SK-N-SH treated with all-trans-retinoic acid at 6 μM for 48 hours (cell line): ENCODE measurements at regions not wholly inside any gene's neighbourhood (a gene's known extent, or its start where the extent isn't known, plus 50 kb on each side); places are given as distances from the start of the nearest gene placed in this dataset.

ENCODE experiments used
- ATAC-seq: fragments of 200-7000 bp; cut with Tn5 transposase; 3 replicates; pipeline ENCODE4 v1.9.1; 2020; ENCODE audit warnings: mild to moderate bottlenecking, moderate library complexity
- ARNTL ChIP-seq: fragments of 450-650 bp; formaldehyde crosslinking; IDR thresholded peaks from 2 replicates; pipeline ENCODE4 v1.5.0; 2020; ENCODE audit warnings: low read depth, mild to moderate bottlenecking, moderate library complexity, borderline replicate concordance
- BACH2 ChIP-seq: fragments of 250-450 bp; sonication (Bioruptor Pico); IDR thresholded peaks from 2 replicates; pipeline ENCODE4 v1.9.0; 2021; ENCODE audit warnings: mild to moderate bottlenecking, borderline replicate concordance
- CSDC2 ChIP-seq: fragments of 250-450 bp; sonication (Bioruptor Pico); IDR thresholded peaks from 2 replicates; pipeline ENCODE4 v1.5.0; 2020; ENCODE audit warnings: mild to moderate bottlenecking, moderate library complexity
- ESRRG ChIP-seq: fragments of 250-450 bp; sonication (Bioruptor Pico); IDR thresholded peaks from 2 replicates; pipeline ENCODE4 v1.6.1; 2021; ENCODE audit warnings: mild to moderate bottlenecking
- GLIS3 ChIP-seq: fragments of 250-450 bp; sonication (Bioruptor Pico); IDR thresholded peaks from 2 replicates; pipeline ENCODE4 v1.5.0; 2020; ENCODE audit warnings: mild to moderate bottlenecking, moderate library complexity
- ISL1 ChIP-seq: fragments of 250-450 bp; sonication (Bioruptor Pico); IDR thresholded peaks from 2 replicates; pipeline ENCODE4 v2.1.2; 2022; ENCODE audit warnings: mild to moderate bottlenecking, moderate library complexity
- OSR1 ChIP-seq: fragments of 250-450 bp; sonication (Bioruptor Pico); IDR thresholded peaks from 2 replicates; pipeline ENCODE4 v1.8.0; 2022; ENCODE audit warnings: moderate library complexity, mild to moderate bottlenecking, inconsistent platforms
- PPARA ChIP-seq: fragments of 250-450 bp; sonication (Bioruptor Pico); IDR thresholded peaks from 2 replicates; pipeline ENCODE4 v1.5.0; 2020; ENCODE audit warnings: mild to moderate bottlenecking, borderline replicate concordance
- RARB ChIP-seq: fragments of 250-450 bp; sonication (Bioruptor Pico); IDR thresholded peaks from 2 replicates; pipeline ENCODE4 v1.8.0; 2021; ENCODE audit warnings: mild to moderate bottlenecking, moderate library complexity
- TCF4 ChIP-seq: fragments of 250-450 bp; sonication (Bioruptor Pico); IDR thresholded peaks from 2 replicates; pipeline ENCODE4 v1.8.0; 2021; ENCODE audit warnings: mild to moderate bottlenecking, moderate library complexity, borderline replicate concordance
- TOX ChIP-seq: fragments of 250-450 bp; sonication (Bioruptor Pico); IDR thresholded peaks from 2 replicates; pipeline ENCODE4 v1.8.0; 2021; ENCODE audit warnings: mild to moderate bottlenecking, moderate library complexity, borderline replicate concordance
- ZC3H10 ChIP-seq: fragments of 250-450 bp; sonication (Bioruptor Pico); IDR thresholded peaks from 2 replicates; pipeline ENCODE4 v1.5.1; 2021; ENCODE audit warnings: mild to moderate bottlenecking, moderate library complexity
- ZFP3 ChIP-seq: fragments of 250-450 bp; sonication (Bioruptor Pico); IDR thresholded peaks from 2 replicates; pipeline ENCODE4 v1.5.0; 2020; ENCODE audit warnings: mild to moderate bottlenecking, moderate library complexity
- ZFP30 ChIP-seq: fragments of 450-650 bp; formaldehyde crosslinking; IDR thresholded peaks from 2 replicates; pipeline ENCODE4 v1.5.0; 2022; ENCODE audit warnings: mild to moderate bottlenecking, moderate library complexity
- ZNF565 ChIP-seq: fragments of 450-650 bp; formaldehyde crosslinking; conservative IDR thresholded peaks from 2 replicates; pipeline ENCODE4 v1.5.0; 2020; ENCODE audit warnings: low read depth, mild to moderate bottlenecking, moderate library complexity
- ZNF70 ChIP-seq: fragments of 450-650 bp; formaldehyde crosslinking; IDR thresholded peaks from 2 replicates; pipeline ENCODE4 v1.5.0; 2020; ENCODE audit warnings: mild to moderate bottlenecking, moderate library complexity
- ZNF8 ChIP-seq: fragments of 450-650 bp; formaldehyde crosslinking; IDR thresholded peaks from 2 replicates; pipeline ENCODE4 v1.5.0; 2020; ENCODE audit warnings: mild to moderate bottlenecking, moderate library complexity
- TF ChIP-seq, protein P1 (sequence below): fragments of 250-450 bp; sonication (Bioruptor Pico); IDR thresholded peaks from 2 replicates; pipeline ENCODE4 v1.5.0; 2020; ENCODE audit warnings: mild to moderate bottlenecking, moderate library complexity
- TF ChIP-seq, protein P2 (sequence below): fragments of 250-450 bp; sonication (Bioruptor Pico); IDR thresholded peaks from 2 replicates; pipeline ENCODE4 v1.5.1; 2020; ENCODE audit warnings: low read depth, mild to moderate bottlenecking, moderate library complexity
- TF ChIP-seq, protein P3 (sequence below): fragments of 250-450 bp; sonication (Bioruptor Pico); IDR thresholded peaks from 2 replicates; pipeline ENCODE4 v1.8.0; 2021; ENCODE audit warnings: low read depth, mild to moderate bottlenecking, moderate library complexity, borderline replicate concordance
- TF ChIP-seq, protein P4 (sequence below): fragments of 250-450 bp; sonication (Bioruptor Pico); IDR thresholded peaks from 2 replicates; pipeline ENCODE4 v1.5.1; 2021; ENCODE audit warnings: mild to moderate bottlenecking, moderate library complexity
- TF ChIP-seq, protein P5 (sequence below): fragments of 250-450 bp; sonication (Bioruptor Pico); IDR thresholded peaks from 2 replicates; pipeline ENCODE4 v1.8.0; 2020; ENCODE audit warnings: mild to moderate bottlenecking, moderate library complexity, borderline replicate concordance

DNA sequence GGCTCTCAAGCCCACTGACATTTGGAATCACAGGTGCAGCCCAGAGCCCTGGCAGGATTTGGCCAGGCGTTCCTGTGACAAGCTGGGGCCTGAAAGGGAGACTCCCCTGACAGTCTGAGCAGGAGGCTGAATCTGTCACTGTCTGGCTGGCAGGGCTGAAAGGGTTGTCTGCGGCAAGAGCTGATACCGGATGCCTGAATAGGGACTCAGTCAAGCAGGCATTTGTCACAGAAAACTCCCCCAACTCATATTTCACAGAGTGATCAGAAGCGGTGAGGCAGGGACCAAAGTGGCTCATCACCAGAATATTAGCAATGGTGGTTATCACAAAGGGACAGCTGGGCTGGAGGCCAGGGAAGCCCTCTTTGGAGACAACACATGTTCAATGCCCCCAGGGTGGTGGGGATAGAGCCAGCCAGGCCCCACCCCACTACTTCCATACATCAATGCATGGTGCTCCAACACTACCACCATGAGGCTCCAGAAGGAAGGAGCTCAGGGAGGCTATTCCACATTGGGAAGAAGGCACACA lies 295.5 kb downstream of the DTWD2 start (continued):
- TF ChIP-seq, protein P1, sequence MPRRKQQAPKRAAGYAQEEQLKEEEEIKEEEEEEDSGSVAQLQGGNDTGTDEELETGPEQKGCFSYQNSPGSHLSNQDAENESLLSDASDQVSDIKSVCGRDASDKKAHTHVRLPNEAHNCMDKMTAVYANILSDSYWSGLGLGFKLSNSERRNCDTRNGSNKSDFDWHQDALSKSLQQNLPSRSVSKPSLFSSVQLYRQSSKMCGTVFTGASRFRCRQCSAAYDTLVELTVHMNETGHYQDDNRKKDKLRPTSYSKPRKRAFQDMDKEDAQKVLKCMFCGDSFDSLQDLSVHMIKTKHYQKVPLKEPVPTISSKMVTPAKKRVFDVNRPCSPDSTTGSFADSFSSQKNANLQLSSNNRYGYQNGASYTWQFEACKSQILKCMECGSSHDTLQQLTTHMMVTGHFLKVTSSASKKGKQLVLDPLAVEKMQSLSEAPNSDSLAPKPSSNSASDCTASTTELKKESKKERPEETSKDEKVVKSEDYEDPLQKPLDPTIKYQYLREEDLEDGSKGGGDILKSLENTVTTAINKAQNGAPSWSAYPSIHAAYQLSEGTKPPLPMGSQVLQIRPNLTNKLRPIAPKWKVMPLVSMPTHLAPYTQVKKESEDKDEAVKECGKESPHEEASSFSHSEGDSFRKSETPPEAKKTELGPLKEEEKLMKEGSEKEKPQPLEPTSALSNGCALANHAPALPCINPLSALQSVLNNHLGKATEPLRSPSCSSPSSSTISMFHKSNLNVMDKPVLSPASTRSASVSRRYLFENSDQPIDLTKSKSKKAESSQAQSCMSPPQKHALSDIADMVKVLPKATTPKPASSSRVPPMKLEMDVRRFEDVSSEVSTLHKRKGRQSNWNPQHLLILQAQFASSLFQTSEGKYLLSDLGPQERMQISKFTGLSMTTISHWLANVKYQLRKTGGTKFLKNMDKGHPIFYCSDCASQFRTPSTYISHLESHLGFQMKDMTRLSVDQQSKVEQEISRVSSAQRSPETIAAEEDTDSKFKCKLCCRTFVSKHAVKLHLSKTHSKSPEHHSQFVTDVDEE (CRISPR knock-in tag): no peak
- no peak for TF ChIP-seq ZFP3 (CRISPR knock-in tag)
- TF ChIP-seq, protein P2, sequence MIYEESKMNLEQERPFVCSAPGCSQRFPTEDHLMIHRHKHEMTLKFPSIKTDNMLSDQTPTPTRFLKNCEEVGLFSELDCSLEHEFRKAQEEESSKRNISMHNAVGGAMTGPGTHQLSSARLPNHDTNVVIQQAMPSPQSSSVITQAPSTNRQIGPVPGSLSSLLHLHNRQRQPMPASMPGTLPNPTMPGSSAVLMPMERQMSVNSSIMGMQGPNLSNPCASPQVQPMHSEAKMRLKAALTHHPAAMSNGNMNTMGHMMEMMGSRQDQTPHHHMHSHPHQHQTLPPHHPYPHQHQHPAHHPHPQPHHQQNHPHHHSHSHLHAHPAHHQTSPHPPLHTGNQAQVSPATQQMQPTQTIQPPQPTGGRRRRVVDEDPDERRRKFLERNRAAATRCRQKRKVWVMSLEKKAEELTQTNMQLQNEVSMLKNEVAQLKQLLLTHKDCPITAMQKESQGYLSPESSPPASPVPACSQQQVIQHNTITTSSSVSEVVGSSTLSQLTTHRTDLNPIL (CRISPR knock-in tag): no peak
- TF ChIP-seq, all 23 proteins: peak for 0

DNA sequence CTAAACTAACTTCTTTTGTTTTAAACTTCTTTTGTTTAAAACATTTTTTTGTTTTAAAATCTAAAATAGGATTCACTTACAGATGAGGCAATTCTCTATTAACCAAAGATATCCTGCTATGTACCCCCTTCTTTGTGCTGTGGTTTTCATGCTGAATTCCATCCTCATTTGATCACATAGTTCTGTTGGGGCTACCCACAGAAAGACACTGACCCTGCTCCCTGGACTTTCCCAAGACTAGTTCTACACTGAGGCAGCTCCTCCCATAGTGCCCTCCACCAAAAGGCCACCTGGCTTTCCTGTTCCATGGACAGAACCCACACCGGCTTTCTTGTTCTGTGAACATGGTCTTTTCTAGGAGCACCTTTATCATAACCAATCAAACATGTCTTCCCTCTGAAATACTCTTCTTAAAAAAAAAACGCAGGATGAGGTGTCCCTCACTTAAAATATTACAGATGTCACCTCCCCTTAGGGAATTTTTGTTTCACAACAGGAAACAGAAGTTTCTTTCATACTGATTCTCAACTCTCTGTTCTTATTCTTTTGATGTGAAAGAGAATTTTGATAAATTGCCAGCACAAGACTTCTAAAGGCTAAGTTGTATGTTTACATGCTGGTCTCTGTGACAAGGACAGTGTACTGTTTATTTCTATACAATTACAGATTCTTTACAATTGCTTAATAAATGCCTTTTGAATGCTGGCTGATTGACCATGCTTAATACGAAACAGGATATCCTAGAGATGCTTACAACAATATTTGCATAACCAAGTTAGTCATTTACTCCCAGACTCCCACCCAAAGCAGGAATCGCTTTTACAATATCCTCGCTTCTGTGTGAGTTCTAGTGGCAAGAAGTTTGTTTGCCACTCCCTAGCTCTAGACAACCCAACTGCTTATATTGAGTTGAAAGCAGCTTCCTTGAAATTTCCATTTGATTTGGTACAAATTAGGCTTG lies 300.4 kb downstream of the DTWD2 start:
- TF ChIP-seq ZNF565 (CRISPR knock-in tag) (no peak), ZNF70 (no peak), RARB (CRISPR knock-in tag) (no peak), ZC3H10 (no peak), GLIS3 (CRISPR knock-in tag) (no peak), ZFP30 (no peak)
- TF ChIP-seq, all 23 proteins: peak for 0
- no peak for ATAC-seq

DNA sequence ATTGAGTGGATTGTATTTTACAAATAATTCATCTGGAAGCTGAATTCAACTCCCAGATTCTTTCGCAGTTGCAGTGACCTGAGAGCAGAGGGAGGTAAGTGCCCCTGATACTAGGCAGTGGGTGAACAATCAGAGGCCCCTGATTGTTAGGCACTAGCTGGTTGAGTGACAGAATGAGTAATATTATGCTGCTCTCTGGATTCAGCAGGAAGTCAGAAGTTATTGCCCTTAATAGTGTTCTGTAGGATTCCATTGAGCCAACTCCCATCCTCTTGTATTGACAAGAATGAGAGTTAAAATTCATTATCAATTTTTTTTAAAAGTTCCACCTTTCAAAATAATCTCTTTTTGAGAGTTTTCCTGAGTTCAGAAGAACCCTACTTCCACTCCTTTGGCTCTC lies 301.2 kb downstream of the DTWD2 start:
- no peak for ATAC-seq

More for the DNA sequence above, 301.2 kb downstream of the DTWD2 start:
- no peak for TF ChIP-seq ARNTL
- TF ChIP-seq ZNF8 (CRISPR knock-in tag): no peak
- TF ChIP-seq, protein P3, sequence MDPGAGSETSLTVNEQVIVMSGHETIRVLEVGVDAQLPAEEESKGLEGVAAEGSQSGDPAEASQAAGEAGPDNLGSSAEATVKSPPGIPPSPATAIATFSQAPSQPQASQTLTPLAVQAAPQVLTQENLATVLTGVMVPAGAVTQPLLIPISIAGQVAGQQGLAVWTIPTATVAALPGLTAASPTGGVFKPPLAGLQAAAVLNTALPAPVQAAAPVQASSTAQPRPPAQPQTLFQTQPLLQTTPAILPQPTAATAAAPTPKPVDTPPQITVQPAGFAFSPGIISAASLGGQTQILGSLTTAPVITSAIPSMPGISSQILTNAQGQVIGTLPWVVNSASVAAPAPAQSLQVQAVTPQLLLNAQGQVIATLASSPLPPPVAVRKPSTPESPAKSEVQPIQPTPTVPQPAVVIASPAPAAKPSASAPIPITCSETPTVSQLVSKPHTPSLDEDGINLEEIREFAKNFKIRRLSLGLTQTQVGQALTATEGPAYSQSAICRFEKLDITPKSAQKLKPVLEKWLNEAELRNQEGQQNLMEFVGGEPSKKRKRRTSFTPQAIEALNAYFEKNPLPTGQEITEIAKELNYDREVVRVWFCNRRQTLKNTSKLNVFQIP: no peak
- no peak for TF ChIP-seq CSDC2 (CRISPR knock-in tag)
- TF ChIP-seq PPARA (CRISPR knock-in tag): no peak
- TF ChIP-seq ZC3H10: no peak
- TF ChIP-seq ESRRG (CRISPR knock-in tag): no peak
- TF ChIP-seq TOX (CRISPR knock-in tag): no peak
- TF ChIP-seq, protein P1 (CRISPR knock-in tag): no peak
- no peak for TF ChIP-seq ZNF565 (CRISPR knock-in tag)
- TF ChIP-seq, protein P4, sequence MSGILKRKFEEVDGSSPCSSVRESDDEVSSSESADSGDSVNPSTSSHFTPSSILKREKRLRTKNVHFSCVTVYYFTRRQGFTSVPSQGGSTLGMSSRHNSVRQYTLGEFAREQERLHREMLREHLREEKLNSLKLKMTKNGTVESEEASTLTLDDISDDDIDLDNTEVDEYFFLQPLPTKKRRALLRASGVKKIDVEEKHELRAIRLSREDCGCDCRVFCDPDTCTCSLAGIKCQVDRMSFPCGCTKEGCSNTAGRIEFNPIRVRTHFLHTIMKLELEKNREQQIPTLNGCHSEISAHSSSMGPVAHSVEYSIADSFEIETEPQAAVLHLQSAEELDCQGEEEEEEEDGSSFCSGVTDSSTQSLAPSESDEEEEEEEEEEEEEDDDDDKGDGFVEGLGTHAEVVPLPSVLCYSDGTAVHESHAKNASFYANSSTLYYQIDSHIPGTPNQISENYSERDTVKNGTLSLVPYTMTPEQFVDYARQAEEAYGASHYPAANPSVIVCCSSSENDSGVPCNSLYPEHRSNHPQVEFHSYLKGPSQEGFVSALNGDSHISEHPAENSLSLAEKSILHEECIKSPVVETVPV: no peak
- TF ChIP-seq, protein P5, sequence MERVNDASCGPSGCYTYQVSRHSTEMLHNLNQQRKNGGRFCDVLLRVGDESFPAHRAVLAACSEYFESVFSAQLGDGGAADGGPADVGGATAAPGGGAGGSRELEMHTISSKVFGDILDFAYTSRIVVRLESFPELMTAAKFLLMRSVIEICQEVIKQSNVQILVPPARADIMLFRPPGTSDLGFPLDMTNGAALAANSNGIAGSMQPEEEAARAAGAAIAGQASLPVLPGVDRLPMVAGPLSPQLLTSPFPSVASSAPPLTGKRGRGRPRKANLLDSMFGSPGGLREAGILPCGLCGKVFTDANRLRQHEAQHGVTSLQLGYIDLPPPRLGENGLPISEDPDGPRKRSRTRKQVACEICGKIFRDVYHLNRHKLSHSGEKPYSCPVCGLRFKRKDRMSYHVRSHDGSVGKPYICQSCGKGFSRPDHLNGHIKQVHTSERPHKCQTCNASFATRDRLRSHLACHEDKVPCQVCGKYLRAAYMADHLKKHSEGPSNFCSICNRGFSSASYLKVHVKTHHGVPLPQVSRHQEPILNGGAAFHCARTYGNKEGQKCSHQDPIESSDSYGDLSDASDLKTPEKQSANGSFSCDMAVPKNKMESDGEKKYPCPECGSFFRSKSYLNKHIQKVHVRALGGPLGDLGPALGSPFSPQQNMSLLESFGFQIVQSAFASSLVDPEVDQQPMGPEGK: no peak
- no peak for TF ChIP-seq OSR1 (CRISPR knock-in tag)
- no peak for TF ChIP-seq ZNF70
- TF ChIP-seq TCF4 (CRISPR knock-in tag): no peak
- no peak for TF ChIP-seq RARB (CRISPR knock-in tag)
- TF ChIP-seq ZFP30: no peak
- TF ChIP-seq ZFP3 (CRISPR knock-in tag): no peak
- TF ChIP-seq ISL1: no peak
- TF ChIP-seq BACH2 (CRISPR knock-in tag): no peak
